GM18505 (cell line): ENCODE measurements at regions not wholly inside any gene's neighbourhood (a gene's known extent, or its start where the extent isn't known, plus 50 kb on each side); places are given as distances from the start of the nearest gene placed in this dataset.

Source experiments
- ATAC-seq: cut with Tn5 transposase; IDR thresholded peaks from one replicate; pipeline ENCODE4 v1.9.1; 2021; ENCODE audit not compliant: unreplicated experiment
- POLR2A ChIP-seq: IDR thresholded peaks from 4 replicates; pipeline ENCODE4 v1.6.1; 2011; ENCODE audit warnings: borderline replicate concordance; ENCODE audit not compliant: insufficient read depth, insufficient read length; ENCODE audit errors: extremely low read depth

GRCh38 chr10:14468023-14468441 lies 137.3 kb upstream of the FRMD4A start:
- TF ChIP-seq POLR2A: no peak
- ATAC-seq: no peak

- no peak for TF ChIP-seq POLR2A
- no peak for ATAC-seq
Observed at GRCh38 chr10:14466257-14466656, 135.5 kb upstream of the FRMD4A start.

GRCh38 chr10:14460447-14460846 lies 129.7 kb upstream of the FRMD4A start:
- ATAC-seq: no peak
- TF ChIP-seq POLR2A: no peak

- no peak for TF ChIP-seq POLR2A
- no peak for ATAC-seq
Observed at GRCh38 chr10:14459665-14460064, 128.9 kb upstream of the FRMD4A start.

GRCh38 chr10:14456870-14457266 lies 126.1 kb upstream of the FRMD4A start:
- no peak for ATAC-seq
- TF ChIP-seq POLR2A: no peak

- TF ChIP-seq POLR2A: no peak
- ATAC-seq: no peak
Observed at GRCh38 chr10:14456218-14456869, 125.6 kb upstream of the FRMD4A start.

GRCh38 chr10:14454629-14455028 lies 123.9 kb upstream of the FRMD4A start:
- TF ChIP-seq POLR2A: no peak
- no peak for ATAC-seq

GRCh38 chr10:14454206-14454605 lies 123.5 kb upstream of the FRMD4A start:
- no peak for TF ChIP-seq POLR2A
- ATAC-seq: no peak

GRCh38 chr10:14453593-14453992 lies 122.9 kb upstream of the FRMD4A start:
- TF ChIP-seq POLR2A: no peak
- no peak for ATAC-seq

GRCh38 chr10:14451341-14451740 lies 120.6 kb upstream of the FRMD4A start:
- no peak for ATAC-seq
- TF ChIP-seq POLR2A: no peak

- TF ChIP-seq POLR2A: no peak
- ATAC-seq: no peak
Observed at GRCh38 chr10:14450041-14450491, 119.3 kb upstream of the FRMD4A start.

GRCh38 chr10:14449293-14449815 lies 118.6 kb upstream of the FRMD4A start:
- no peak for TF ChIP-seq POLR2A
- ATAC-seq: no peak

GRCh38 chr10:14448197-14448990 lies 117.7 kb upstream of the FRMD4A start:
- ATAC-seq: no peak
- TF ChIP-seq POLR2A: no peak
